ENCODE measurements at regions not wholly inside any gene's neighbourhood (a gene's known extent, or its start where the extent isn't known, plus 50 kb on each side); places are given as distances from the start of the nearest gene placed in this dataset.

DNA sequence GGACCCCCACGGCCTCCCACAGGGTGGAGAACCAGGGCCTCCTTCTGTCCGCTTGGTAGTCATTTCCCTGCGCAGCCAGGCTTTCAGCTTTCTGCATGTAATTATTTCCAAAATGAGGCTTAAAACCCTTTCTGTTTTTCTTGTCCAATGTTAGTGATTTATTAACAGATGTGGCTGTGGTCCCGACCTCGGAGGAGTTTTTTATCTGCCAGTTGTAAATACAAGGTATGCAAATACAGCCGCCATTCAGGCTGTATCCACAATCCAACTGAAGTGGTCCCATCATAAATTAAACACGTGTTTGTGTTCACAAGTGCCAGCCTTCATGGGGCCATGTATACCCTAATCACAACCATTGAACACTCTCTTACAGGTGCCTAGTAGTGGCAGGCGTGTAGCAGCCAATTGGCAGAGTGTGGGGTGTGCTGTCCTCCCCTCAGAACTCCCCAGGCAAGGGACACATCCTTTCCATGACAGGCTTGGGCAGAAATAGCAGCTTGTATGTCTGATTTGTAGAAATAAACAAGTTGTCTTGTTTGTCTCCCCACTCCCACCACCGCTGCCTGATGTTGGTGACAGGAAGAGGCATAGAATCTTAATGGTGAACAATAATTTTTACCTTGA is 251.3 kb upstream of the MKI67 start:
- H3K4me1 ChIP-seq (ENCODE audit: control insufficient read depth in 4 of 4, insufficient read depth in 4 of 4, low read length in 3 of 4), result peaks cover 0 to 35% (median 28%) of the 10 kb centered on the region in 4 donors
- TF ChIP-seq HNF4A (conservative IDR thresholded peaks at IDR 0.05) (no peak), RXRA (IDR thresholded peaks at IDR 0.05) (no peak), GABPA (IDR thresholded peaks at IDR 0.05 in 1 of 2, conservative IDR thresholded peaks at IDR 0.05 in 1 of 2) (no peak), FOXA2 (IDR thresholded peaks at IDR 0.05) (no peak), HNF4G (IDR thresholded peaks at IDR 0.05) (no peak), FOXA1 (IDR thresholded peaks at IDR 0.05) (no peak), EGR1 (IDR thresholded peaks at IDR 0.05; ENCODE audit: low read depth in 2 of 2) (no peak), SP1 (IDR thresholded peaks at IDR 0.05) (no peak), RAD21 (IDR thresholded peaks at IDR 0.05) (no peak), NR2F2 (IDR thresholded peaks at IDR 0.05) (no peak), JUND (IDR thresholded peaks at IDR 0.05) (no peak)
- TF ChIP-seq, protein P1, sequence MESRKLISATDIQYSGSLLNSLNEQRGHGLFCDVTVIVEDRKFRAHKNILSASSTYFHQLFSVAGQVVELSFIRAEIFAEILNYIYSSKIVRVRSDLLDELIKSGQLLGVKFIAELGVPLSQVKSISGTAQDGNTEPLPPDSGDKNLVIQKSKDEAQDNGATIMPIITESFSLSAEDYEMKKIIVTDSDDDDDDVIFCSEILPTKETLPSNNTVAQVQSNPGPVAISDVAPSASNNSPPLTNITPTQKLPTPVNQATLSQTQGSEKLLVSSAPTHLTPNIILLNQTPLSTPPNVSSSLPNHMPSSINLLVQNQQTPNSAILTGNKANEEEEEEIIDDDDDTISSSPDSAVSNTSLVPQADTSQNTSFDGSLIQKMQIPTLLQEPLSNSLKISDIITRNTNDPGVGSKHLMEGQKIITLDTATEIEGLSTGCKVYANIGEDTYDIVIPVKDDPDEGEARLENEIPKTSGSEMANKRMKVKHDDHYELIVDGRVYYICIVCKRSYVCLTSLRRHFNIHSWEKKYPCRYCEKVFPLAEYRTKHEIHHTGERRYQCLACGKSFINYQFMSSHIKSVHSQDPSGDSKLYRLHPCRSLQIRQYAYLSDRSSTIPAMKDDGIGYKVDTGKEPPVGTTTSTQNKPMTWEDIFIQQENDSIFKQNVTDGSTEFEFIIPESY (IDR thresholded peaks at IDR 0.05), result no peak
- TF ChIP-seq, protein P2, sequence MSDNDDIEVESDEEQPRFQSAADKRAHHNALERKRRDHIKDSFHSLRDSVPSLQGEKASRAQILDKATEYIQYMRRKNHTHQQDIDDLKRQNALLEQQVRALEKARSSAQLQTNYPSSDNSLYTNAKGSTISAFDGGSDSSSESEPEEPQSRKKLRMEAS (IDR thresholded peaks at IDR 0.05), result no peak
- TF ChIP-seq, protein P3, sequence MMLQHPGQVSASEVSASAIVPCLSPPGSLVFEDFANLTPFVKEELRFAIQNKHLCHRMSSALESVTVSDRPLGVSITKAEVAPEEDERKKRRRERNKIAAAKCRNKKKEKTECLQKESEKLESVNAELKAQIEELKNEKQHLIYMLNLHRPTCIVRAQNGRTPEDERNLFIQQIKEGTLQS (IDR thresholded peaks at IDR 0.05), result no peak
- TF ChIP-seq, protein P4, sequence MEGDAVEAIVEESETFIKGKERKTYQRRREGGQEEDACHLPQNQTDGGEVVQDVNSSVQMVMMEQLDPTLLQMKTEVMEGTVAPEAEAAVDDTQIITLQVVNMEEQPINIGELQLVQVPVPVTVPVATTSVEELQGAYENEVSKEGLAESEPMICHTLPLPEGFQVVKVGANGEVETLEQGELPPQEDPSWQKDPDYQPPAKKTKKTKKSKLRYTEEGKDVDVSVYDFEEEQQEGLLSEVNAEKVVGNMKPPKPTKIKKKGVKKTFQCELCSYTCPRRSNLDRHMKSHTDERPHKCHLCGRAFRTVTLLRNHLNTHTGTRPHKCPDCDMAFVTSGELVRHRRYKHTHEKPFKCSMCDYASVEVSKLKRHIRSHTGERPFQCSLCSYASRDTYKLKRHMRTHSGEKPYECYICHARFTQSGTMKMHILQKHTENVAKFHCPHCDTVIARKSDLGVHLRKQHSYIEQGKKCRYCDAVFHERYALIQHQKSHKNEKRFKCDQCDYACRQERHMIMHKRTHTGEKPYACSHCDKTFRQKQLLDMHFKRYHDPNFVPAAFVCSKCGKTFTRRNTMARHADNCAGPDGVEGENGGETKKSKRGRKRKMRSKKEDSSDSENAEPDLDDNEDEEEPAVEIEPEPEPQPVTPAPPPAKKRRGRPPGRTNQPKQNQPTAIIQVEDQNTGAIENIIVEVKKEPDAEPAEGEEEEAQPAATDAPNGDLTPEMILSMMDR (IDR thresholded peaks at IDR 0.05; ENCODE audit: low read depth, low read length, missing input control), result no peak

DNA sequence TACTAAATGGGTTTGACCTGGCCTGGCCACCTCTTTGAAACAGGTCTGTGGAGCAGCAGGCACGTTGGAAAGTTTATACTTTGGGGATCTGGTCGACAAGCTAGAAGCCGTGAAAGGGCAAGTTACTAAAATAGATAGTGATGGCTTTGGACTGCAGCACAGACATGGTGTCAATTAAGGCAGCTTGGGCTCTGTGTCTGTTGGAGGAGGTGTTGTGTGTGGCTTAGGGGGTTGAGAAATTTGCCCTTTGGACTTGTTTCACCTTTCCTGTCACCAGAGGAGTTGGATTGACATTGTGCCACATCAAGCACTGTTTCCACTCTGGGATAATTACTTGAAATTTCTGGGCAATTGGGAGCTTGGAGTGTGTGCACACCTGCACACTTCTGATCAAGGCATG is 251.8 kb upstream of the MKI67 start:
- Histone ChIP-seq H3K9ac (ENCODE audit: low read depth in 1 of 2, low read length in 2 of 2) (no peak overlapping the region), H3K36me3 (ENCODE audit: control insufficient read depth in 4 of 4, insufficient read depth in 3 of 4, low read depth in 1 of 4, low read length in 3 of 4) (no peaks in the 10 kb centered on the region), H3K27ac (ENCODE audit: low read depth in 1 of 2, low read length in 2 of 2) (peak overlapping the region in 1 of 2 donors; percentile 6), H3K9me3 (ENCODE audit: control insufficient read depth in 4 of 4, low read length in 3 of 4) (no peaks in the 10 kb centered on the region), H3K27me3 (ENCODE audit: control insufficient read depth in 4 of 4, insufficient read depth in 4 of 4, low read length in 3 of 4) (no peaks in the 10 kb centered on the region), H3K4me1 (ENCODE audit: control insufficient read depth in 4 of 4, insufficient read depth in 4 of 4, low read length in 3 of 4) (peaks cover 0 to 35% (median 28%) of the 10 kb centered on the region in 4 donors), H3K4me3 (ENCODE audit: low read depth in 1 of 3, low read length in 3 of 3) (no peak overlapping the region)
- DNase-seq (ENCODE audit: low spot score), result no peak
- WGBS, result 27% methylated on average over 3 of the region's 3 CpGs
- TF ChIP-seq, protein P4 (IDR thresholded peaks at IDR 0.05; ENCODE audit: low read depth, low read length, missing input control), result no peak
- TF ChIP-seq, protein P5, sequence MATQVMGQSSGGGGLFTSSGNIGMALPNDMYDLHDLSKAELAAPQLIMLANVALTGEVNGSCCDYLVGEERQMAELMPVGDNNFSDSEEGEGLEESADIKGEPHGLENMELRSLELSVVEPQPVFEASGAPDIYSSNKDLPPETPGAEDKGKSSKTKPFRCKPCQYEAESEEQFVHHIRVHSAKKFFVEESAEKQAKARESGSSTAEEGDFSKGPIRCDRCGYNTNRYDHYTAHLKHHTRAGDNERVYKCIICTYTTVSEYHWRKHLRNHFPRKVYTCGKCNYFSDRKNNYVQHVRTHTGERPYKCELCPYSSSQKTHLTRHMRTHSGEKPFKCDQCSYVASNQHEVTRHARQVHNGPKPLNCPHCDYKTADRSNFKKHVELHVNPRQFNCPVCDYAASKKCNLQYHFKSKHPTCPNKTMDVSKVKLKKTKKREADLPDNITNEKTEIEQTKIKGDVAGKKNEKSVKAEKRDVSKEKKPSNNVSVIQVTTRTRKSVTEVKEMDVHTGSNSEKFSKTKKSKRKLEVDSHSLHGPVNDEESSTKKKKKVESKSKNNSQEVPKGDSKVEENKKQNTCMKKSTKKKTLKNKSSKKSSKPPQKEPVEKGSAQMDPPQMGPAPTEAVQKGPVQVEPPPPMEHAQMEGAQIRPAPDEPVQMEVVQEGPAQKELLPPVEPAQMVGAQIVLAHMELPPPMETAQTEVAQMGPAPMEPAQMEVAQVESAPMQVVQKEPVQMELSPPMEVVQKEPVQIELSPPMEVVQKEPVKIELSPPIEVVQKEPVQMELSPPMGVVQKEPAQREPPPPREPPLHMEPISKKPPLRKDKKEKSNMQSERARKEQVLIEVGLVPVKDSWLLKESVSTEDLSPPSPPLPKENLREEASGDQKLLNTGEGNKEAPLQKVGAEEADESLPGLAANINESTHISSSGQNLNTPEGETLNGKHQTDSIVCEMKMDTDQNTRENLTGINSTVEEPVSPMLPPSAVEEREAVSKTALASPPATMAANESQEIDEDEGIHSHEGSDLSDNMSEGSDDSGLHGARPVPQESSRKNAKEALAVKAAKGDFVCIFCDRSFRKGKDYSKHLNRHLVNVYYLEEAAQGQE (IDR thresholded peaks at IDR 0.05), result peak; percentile 23
- peak; percentile 32 for TF ChIP-seq YY1 (IDR thresholded peaks at IDR 0.05)
- TF ChIP-seq, protein P1 (IDR thresholded peaks at IDR 0.05), result peak; percentile 31
- TF ChIP-seq SP1 (IDR thresholded peaks at IDR 0.05), result peak; percentile 50
- TF ChIP-seq JUND (IDR thresholded peaks at IDR 0.05), result peak in 1 of 2 donors; percentile 39
- peak; percentile 49 for TF ChIP-seq HNF4G (IDR thresholded peaks at IDR 0.05)
- no peak for TF ChIP-seq GABPA (IDR thresholded peaks at IDR 0.05 in 1 of 2, conservative IDR thresholded peaks at IDR 0.05 in 1 of 2)
- no peak for TF ChIP-seq TAF1 (conservative IDR thresholded peaks at IDR 0.05)
- TF ChIP-seq FOXA2 (IDR thresholded peaks at IDR 0.05), result peak; percentile 40
- peak; percentile 83 to 91 for TF ChIP-seq HNF4A (conservative IDR thresholded peaks at IDR 0.05)
- TF ChIP-seq RXRA (IDR thresholded peaks at IDR 0.05), result peak; percentile 50 to 77
- TF ChIP-seq EGR1 (IDR thresholded peaks at IDR 0.05; ENCODE audit: low read depth in 2 of 2), result no peak
- no peak for TF ChIP-seq NR2F2 (IDR thresholded peaks at IDR 0.05)

More for the DNA sequence above, 251.3 kb upstream of the MKI67 start:
- no peak for DNase-seq (ENCODE audit: low spot score)
- peak overlapping the region in 1 of 2 donors; percentile 6 for H3K27ac ChIP-seq (ENCODE audit: low read depth in 1 of 2, low read length in 2 of 2)
- H3K4me3 ChIP-seq (ENCODE audit: low read depth in 1 of 3, low read length in 3 of 3), result no peak overlapping the region
- 45% methylated on average over 9 of the region's 9 CpGs for WGBS
- H3K9me3 ChIP-seq (ENCODE audit: control insufficient read depth in 4 of 4, low read length in 3 of 4), result no peaks in the 10 kb centered on the region
- H3K9ac ChIP-seq (ENCODE audit: low read depth in 1 of 2, low read length in 2 of 2), result no peak overlapping the region
- H3K27me3 ChIP-seq (ENCODE audit: control insufficient read depth in 4 of 4, insufficient read depth in 4 of 4, low read length in 3 of 4), result no peaks in the 10 kb centered on the region
- no peaks in the 10 kb centered on the region for H3K36me3 ChIP-seq (ENCODE audit: control insufficient read depth in 4 of 4, insufficient read depth in 3 of 4, low read depth in 1 of 4, low read length in 3 of 4)

All from liver (tissue), 8 donors.